ENCODE measurements at regions not wholly inside any gene's neighbourhood (a gene's known extent, or its start where the extent isn't known, plus 50 kb on each side); places are given as distances from the start of the nearest gene placed in this dataset.

DNA sequence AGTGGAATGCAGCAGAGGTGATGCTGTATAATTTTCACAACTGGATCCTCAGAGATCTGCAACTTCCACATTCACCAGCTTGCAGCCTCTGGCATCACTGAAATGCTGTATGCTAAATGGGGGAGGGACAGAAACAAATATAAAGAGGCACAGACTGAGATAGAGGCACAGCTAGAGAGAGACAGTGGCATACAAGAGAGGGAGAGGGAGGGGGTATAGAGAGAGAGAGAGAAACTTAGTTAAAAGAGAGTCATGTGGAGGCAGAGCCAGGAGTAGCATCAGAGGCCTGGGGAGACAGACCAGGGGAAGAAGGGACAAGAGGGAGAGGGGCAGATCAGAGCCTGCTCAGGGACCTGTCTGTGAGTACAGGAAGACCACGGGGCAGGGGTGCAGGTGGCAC is 84.5 kb upstream of the GRIK3 start:
- Histone ChIP-seq H3K36me3 (ENCODE audit: control insufficient read depth, insufficient read depth, low read length) (no peaks in the 10 kb centered on the region), H3K9me3 (ENCODE audit: control insufficient read depth in 2 of 2, low read length in 2 of 2) (no peaks in the 10 kb centered on the region), H3K27me3 (ENCODE audit: control insufficient read depth, insufficient read depth, low read length) (no peaks in the 10 kb centered on the region), H3K4me1 (ENCODE audit: control insufficient read depth, insufficient read depth, low read length, poor library complexity, severe bottlenecking) (no peaks in the 10 kb centered on the region), H3K4me3 (ENCODE audit: low read depth, low read length) (no peak overlapping the region), H3K27ac (ENCODE audit: insufficient read depth, low read length, poor library complexity, severe bottlenecking) (no peak overlapping the region)
- Mint-ChIP-seq H3K4me3 (no peak overlapping the region), H3K27me3 (peaks cover 4% of the 10 kb centered on the region), H3K9me3 (peaks cover 0 to 3% (median 0%) of the 10 kb centered on the region in 7 donors), H3K4me1 (no peaks in the 10 kb centered on the region), H3K27ac (no peak overlapping the region), H3K36me3 (no peaks in the 10 kb centered on the region)
- DNase-seq = no peak
- no peak for ATAC-seq (ENCODE audit: low read depth in 2 of 2)

DNA sequence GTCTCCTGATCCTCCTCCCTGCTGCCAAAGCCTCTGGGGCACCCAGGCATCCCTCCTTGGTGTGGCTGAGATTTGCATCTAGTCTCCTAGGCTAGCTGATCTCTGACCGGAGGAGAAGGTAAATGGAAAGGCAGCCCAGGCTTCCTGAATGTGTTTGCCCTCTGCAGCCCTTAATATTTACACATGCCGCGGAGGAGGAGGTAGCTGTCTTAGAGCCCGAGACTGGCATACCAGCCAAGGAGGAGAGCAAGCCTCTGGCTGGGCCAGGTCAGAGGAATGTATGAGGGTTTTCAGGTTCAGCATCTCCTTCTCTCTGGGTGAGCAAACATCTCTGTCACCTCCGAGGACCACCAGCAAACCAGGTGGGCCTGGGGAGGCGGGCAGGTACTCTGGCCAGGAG is 86.0 kb upstream of the GRIK3 start:
- Mint-ChIP-seq H3K27me3 (peaks cover 4% of the 10 kb centered on the region), H3K9me3 (peaks cover 0 to 3% (median 0%) of the 10 kb centered on the region in 7 donors), H3K36me3 (no peaks in the 10 kb centered on the region), H3K4me1 (no peaks in the 10 kb centered on the region), H3K27ac (no peak overlapping the region), H3K4me3 (no peak overlapping the region)
- no peaks in the 10 kb centered on the region for H3K9me3 ChIP-seq (ENCODE audit: control insufficient read depth in 2 of 2, low read length in 2 of 2)
- no peak for ATAC-seq (ENCODE audit: low read depth in 2 of 2)
- no peak overlapping the region for H3K27ac ChIP-seq (ENCODE audit: insufficient read depth, low read length, poor library complexity, severe bottlenecking)
- H3K36me3 ChIP-seq (ENCODE audit: control insufficient read depth, insufficient read depth, low read length) = no peaks in the 10 kb centered on the region
- DNase-seq = no peak
- no peaks in the 10 kb centered on the region for H3K27me3 ChIP-seq (ENCODE audit: control insufficient read depth, insufficient read depth, low read length)
- no peaks in the 10 kb centered on the region for H3K4me1 ChIP-seq (ENCODE audit: control insufficient read depth, insufficient read depth, low read length, poor library complexity, severe bottlenecking)
- no peak overlapping the region for H3K4me3 ChIP-seq (ENCODE audit: low read depth, low read length)

DNA sequence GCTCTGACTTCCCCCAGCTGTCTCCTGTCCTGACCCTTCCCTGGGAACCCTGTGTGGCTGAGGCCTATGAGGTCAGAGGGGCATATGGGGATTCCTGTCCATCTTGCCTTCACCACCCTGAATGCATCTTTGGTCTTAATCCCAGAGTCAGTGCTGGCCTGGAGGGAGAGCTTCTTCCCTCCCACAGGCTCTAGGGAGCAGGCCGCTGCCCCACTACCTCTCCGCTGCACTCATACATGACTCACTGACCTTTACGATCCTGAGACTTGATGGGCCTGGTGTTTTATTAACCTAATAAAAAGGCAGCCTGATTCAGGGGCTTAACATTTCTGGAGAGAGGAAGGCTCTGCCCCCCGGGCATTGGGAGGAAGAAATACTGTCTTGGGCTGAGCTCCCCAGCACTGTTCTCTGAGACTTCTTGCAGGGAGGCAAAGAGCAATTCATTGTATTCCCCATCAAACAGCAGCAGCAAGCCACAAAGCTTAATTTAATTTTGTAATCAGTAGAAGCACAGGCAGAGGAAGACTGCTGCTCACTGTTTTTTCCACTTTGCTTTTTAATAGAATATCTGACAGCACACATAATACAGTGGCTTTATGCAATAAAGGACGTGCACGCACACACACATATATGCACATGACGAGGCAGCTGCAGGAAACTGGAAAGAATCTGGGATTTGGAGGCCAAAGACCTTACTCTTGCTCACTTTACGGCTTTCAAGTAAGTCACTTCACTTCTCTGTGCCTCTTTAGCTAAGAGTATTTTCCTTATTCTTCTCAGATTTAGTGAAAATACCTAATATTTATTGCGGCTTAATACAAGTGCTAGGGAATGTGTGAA is 89.2 kb upstream of the GRIK3 start:
- Mint-ChIP-seq H3K4me3 (no peak overlapping the region), H3K4me1 (no peaks in the 10 kb centered on the region), H3K27ac (no peak overlapping the region), H3K27me3 (no peaks in the 10 kb centered on the region), H3K9me3 (peaks cover 0 to 6% (median 0%) of the 10 kb centered on the region in 7 donors), H3K36me3 (no peaks in the 10 kb centered on the region)
- no peaks in the 10 kb centered on the region for H3K4me1 ChIP-seq (ENCODE audit: control insufficient read depth, insufficient read depth, low read length, poor library complexity, severe bottlenecking)
- no peak for DNase-seq
- no peak overlapping the region for H3K4me3 ChIP-seq (ENCODE audit: low read depth, low read length)
- no peaks in the 10 kb centered on the region for H3K9me3 ChIP-seq (ENCODE audit: control insufficient read depth in 2 of 2, low read length in 2 of 2)
- no peaks in the 10 kb centered on the region for H3K27me3 ChIP-seq (ENCODE audit: control insufficient read depth, insufficient read depth, low read length)
- no peak for ATAC-seq (ENCODE audit: low read depth in 2 of 2)
- H3K27ac ChIP-seq (ENCODE audit: insufficient read depth, low read length, poor library complexity, severe bottlenecking) = no peak overlapping the region
- no peaks in the 10 kb centered on the region for H3K36me3 ChIP-seq (ENCODE audit: control insufficient read depth, insufficient read depth, low read length)

DNA sequence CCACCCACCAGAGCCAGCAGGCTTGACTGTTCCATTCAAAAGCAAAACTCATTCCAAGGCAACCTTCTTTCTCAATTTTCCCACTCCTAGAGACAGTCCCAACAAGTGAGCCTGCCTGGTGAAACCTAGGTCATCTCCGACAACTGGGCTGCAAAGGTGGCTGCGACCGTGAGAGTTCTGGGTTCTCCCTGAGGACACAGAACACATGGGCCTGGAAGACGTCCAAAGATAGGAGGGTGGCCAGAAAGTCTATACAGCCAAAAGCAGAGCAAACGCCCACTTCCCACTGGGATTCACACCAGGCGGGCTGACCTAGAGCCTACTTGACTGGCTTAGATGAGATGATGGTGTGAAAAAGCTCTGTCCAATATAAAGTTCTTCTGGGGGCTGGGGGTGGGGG is 90.2 kb upstream of the GRIK3 start:
- Histone ChIP-seq H3K36me3 (ENCODE audit: control insufficient read depth, insufficient read depth, low read length) (no peaks in the 10 kb centered on the region), H3K9me3 (ENCODE audit: control insufficient read depth in 2 of 2, low read length in 2 of 2) (no peaks in the 10 kb centered on the region), H3K4me3 (ENCODE audit: low read depth, low read length) (no peak overlapping the region), H3K27me3 (ENCODE audit: control insufficient read depth, insufficient read depth, low read length) (no peaks in the 10 kb centered on the region), H3K27ac (ENCODE audit: insufficient read depth, low read length, poor library complexity, severe bottlenecking) (no peak overlapping the region), H3K4me1 (ENCODE audit: control insufficient read depth, insufficient read depth, low read length, poor library complexity, severe bottlenecking) (no peaks in the 10 kb centered on the region)
- Mint-ChIP-seq H3K9me3 (peaks cover 0 to 6% (median 0%) of the 10 kb centered on the region in 7 donors), H3K4me1 (no peaks in the 10 kb centered on the region), H3K36me3 (no peaks in the 10 kb centered on the region), H3K27me3 (no peaks in the 10 kb centered on the region), H3K27ac (no peak overlapping the region), H3K4me3 (no peak overlapping the region)
- ATAC-seq (ENCODE audit: low read depth in 2 of 2) = no peak
- no peak for DNase-seq

DNA sequence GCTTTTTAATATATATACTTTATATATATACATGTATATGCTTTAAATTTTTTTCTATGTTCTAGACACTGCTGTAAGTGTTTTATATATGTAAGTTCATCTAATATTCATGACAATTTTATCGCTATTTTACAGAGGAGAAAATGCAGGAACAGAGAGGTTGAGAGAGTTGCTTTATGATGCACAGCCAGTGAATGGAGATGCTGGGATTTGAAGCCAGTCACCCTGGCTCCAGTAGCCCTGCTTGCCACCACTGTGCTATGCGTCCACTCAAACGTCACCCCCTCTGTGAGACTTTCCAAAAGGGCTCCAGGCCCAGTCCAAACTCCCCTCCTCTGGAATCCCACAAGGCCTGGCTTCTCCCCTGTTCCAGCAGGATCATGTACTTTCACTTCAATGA is 91.0 kb upstream of the GRIK3 start:
- Mint-ChIP-seq H3K4me3 (no peak overlapping the region), H3K9me3 (peaks cover 0 to 6% (median 0%) of the 10 kb centered on the region in 7 donors), H3K4me1 (no peaks in the 10 kb centered on the region), H3K27me3 (no peaks in the 10 kb centered on the region), H3K36me3 (no peaks in the 10 kb centered on the region), H3K27ac (no peak overlapping the region)
- DNase-seq (no peak), ATAC-seq (ENCODE audit: low read depth in 2 of 2) (no peak)
- Histone ChIP-seq H3K36me3 (ENCODE audit: control insufficient read depth, insufficient read depth, low read length) (no peaks in the 10 kb centered on the region), H3K4me1 (ENCODE audit: control insufficient read depth, insufficient read depth, low read length, poor library complexity, severe bottlenecking) (no peaks in the 10 kb centered on the region), H3K9me3 (ENCODE audit: control insufficient read depth in 2 of 2, low read length in 2 of 2) (no peaks in the 10 kb centered on the region), H3K27ac (ENCODE audit: insufficient read depth, low read length, poor library complexity, severe bottlenecking) (no peak overlapping the region), H3K27me3 (ENCODE audit: control insufficient read depth, insufficient read depth, low read length) (no peaks in the 10 kb centered on the region), H3K4me3 (ENCODE audit: low read depth, low read length) (no peak overlapping the region)

DNA sequence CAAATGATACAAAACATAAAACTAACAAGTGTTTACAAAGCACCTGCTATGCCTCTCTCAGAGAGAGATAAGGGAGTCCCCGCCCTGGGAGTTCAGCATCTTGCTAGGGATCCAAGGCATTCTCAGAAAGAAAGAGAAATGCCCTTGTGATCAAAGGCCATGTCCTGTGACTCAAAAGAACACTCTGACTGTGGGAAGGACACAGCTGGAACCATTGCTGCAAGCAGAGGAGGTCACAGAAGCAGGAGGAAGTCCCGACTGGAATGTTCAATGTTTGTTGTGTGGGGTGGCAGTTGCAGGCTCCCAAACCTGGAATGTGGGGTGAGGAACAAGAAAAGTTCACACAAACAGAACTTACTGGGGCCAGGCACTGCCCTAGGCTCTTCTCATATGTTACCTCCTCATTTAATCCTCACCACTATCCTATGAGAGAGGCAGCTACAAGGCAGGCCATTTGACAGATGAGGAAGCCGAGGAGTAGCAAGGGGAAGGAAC is 93.0 kb upstream of the GRIK3 start:
- Mint-ChIP-seq H3K9me3 (peaks cover 0 to 5% (median 0%) of the 10 kb centered on the region in 7 donors), H3K27ac (no peak overlapping the region), H3K4me3 (no peak overlapping the region), H3K27me3 (no peaks in the 10 kb centered on the region), H3K4me1 (no peaks in the 10 kb centered on the region), H3K36me3 (no peaks in the 10 kb centered on the region)
- Histone ChIP-seq H3K4me3 (ENCODE audit: low read depth, low read length) (no peak overlapping the region), H3K4me1 (ENCODE audit: control insufficient read depth, insufficient read depth, low read length, poor library complexity, severe bottlenecking) (no peaks in the 10 kb centered on the region), H3K9me3 (ENCODE audit: control insufficient read depth in 2 of 2, low read length in 2 of 2) (no peaks in the 10 kb centered on the region), H3K36me3 (ENCODE audit: control insufficient read depth, insufficient read depth, low read length) (no peaks in the 10 kb centered on the region), H3K27ac (ENCODE audit: insufficient read depth, low read length, poor library complexity, severe bottlenecking) (no peak overlapping the region), H3K27me3 (ENCODE audit: control insufficient read depth, insufficient read depth, low read length) (no peaks in the 10 kb centered on the region)
- DNase-seq (no peak), ATAC-seq (ENCODE audit: low read depth in 2 of 2) (no peak)

DNA sequence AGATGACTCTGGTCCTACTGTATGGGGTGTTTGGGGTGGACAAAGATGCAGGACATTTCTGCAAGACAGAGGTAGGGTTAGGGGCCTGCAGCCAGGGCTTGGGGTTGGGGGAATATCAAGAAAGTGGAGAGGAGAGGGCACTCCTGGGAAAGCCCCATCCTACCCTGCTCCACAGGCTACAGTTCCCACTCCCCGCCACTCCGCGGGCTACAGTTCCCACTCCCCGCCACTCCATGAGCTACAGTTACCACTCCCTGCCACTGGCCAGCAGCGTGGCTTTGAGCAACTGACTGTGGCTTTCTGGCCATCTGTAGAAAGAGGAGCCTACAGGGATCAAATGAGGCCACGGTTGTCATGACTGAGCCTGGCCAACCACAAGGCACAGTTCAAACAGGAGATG is 93.8 kb upstream of the GRIK3 start:
- Histone ChIP-seq H3K9me3 (ENCODE audit: control insufficient read depth in 2 of 2, low read length in 2 of 2) (no peaks in the 10 kb centered on the region), H3K4me1 (ENCODE audit: control insufficient read depth, insufficient read depth, low read length, poor library complexity, severe bottlenecking) (no peaks in the 10 kb centered on the region), H3K27me3 (ENCODE audit: control insufficient read depth, insufficient read depth, low read length) (no peaks in the 10 kb centered on the region), H3K36me3 (ENCODE audit: control insufficient read depth, insufficient read depth, low read length) (no peaks in the 10 kb centered on the region), H3K27ac (ENCODE audit: insufficient read depth, low read length, poor library complexity, severe bottlenecking) (no peak overlapping the region), H3K4me3 (ENCODE audit: low read depth, low read length) (no peak overlapping the region)
- Mint-ChIP-seq H3K4me3 (no peak overlapping the region), H3K9me3 (peaks cover 0 to 5% (median 0%) of the 10 kb centered on the region in 7 donors), H3K27me3 (no peaks in the 10 kb centered on the region), H3K4me1 (no peaks in the 10 kb centered on the region), H3K27ac (no peak overlapping the region), H3K36me3 (no peaks in the 10 kb centered on the region)
- DNase-seq = no peak
- ATAC-seq (ENCODE audit: low read depth in 2 of 2) = no peak
